Mesothelial cell of epicardium (in vitro differentiated cells): ENCODE measurements at regions not wholly inside any gene's neighbourhood (a gene's known extent, or its start where the extent isn't known, plus 50 kb on each side); places are given as distances from the start of the nearest gene placed in this dataset.
A peak's percentile ranks its signal among the peaks of the same experiment; 100 is the strongest.

Source experiments
- DNase-seq, 2 experiments: peaks; one replicate each; pipeline ENCODE4 v3.0.0; 2021; ENCODE audit warnings: low spot score in 2 of 2; ENCODE audit not compliant: unreplicated experiment in 2 of 2
- H3K27ac Mint-ChIP-seq: 2 replicates; pipeline ENCODE4 v1.8.0; 2021; ENCODE audit warnings: mixed read lengths
- H3K27me3 Mint-ChIP-seq: 2 replicates; pipeline ENCODE4 v1.8.0; 2021; ENCODE audit warnings: low read depth, mixed read lengths
- H3K36me3 Mint-ChIP-seq: 2 replicates; pipeline ENCODE4 v1.8.0; 2021; ENCODE audit warnings: mixed read lengths
- H3K4me1 Mint-ChIP-seq: 2 replicates; pipeline ENCODE4 v1.8.0; 2021; ENCODE audit warnings: mixed read lengths
- H3K4me3 Mint-ChIP-seq: 2 replicates; pipeline ENCODE4 v1.8.0; 2021; ENCODE audit warnings: mild to moderate bottlenecking, moderate library complexity, mixed read lengths
- H3K9me3 Mint-ChIP-seq: 2 replicates; pipeline ENCODE4 v1.8.0; 2021; ENCODE audit warnings: mixed read lengths
- CTCF ChIP-seq: fragments of 200-600 bp; sonication (generic); IDR thresholded peaks from one replicate; pipeline ENCODE4 v1.5.0; 2021; ENCODE audit warnings: antibody characterized with exemption; ENCODE audit not compliant: unreplicated experiment

- Mint-ChIP-seq H3K36me3 (no peaks in the 10 kb centered on the region), H3K9me3 (no peaks in the 10 kb centered on the region), H3K27ac (no peak overlapping the region), H3K4me3 (no peak overlapping the region), H3K27me3 (peaks cover 3% of the 10 kb centered on the region), H3K4me1 (no peaks in the 10 kb centered on the region)
- DNase-seq, result no peak
- no peak for TF ChIP-seq CTCF
Observed at GRCh38 chr16:49003992-49004391, 277.6 kb downstream of the CBLN1 start.

- no peak overlapping the region for H3K4me3 Mint-ChIP-seq
- H3K27ac Mint-ChIP-seq, result no peak overlapping the region
- no peaks in the 10 kb centered on the region for H3K36me3 Mint-ChIP-seq
- H3K9me3 Mint-ChIP-seq, result no peaks in the 10 kb centered on the region
- H3K27me3 Mint-ChIP-seq, result peaks cover 2% of the 10 kb centered on the region
- no peak for TF ChIP-seq CTCF
- H3K4me1 Mint-ChIP-seq, result no peaks in the 10 kb centered on the region
- DNase-seq, result no peak
Observed at GRCh38 chr16:49003022-49003421, 278.6 kb downstream of the CBLN1 start.

- Mint-ChIP-seq H3K27me3 (peaks cover 7% of the 10 kb centered on the region), H3K4me3 (no peak overlapping the region), H3K36me3 (no peaks in the 10 kb centered on the region), H3K27ac (no peak overlapping the region), H3K9me3 (no peaks in the 10 kb centered on the region), H3K4me1 (no peaks in the 10 kb centered on the region)
- peak; percentile 86 for TF ChIP-seq CTCF
- no peak for DNase-seq
Observed at GRCh38 chr16:49000594-49000993, 281.0 kb downstream of the CBLN1 start.

GRCh38 chr16:48999508-48999907, 282.1 kb downstream of the CBLN1 start:
- no peak overlapping the region for H3K27ac Mint-ChIP-seq
- H3K9me3 Mint-ChIP-seq, result no peaks in the 10 kb centered on the region
- H3K36me3 Mint-ChIP-seq, result no peaks in the 10 kb centered on the region
- no peak overlapping the region for H3K4me3 Mint-ChIP-seq
- no peak for DNase-seq
- no peaks in the 10 kb centered on the region for H3K4me1 Mint-ChIP-seq
- TF ChIP-seq CTCF, result no peak
- H3K27me3 Mint-ChIP-seq, result peaks cover 11% of the 10 kb centered on the region

- no peaks in the 10 kb centered on the region for H3K4me1 Mint-ChIP-seq
- no peaks in the 10 kb centered on the region for H3K36me3 Mint-ChIP-seq
- H3K27ac Mint-ChIP-seq, result no peak overlapping the region
- no peak overlapping the region for H3K4me3 Mint-ChIP-seq
- H3K9me3 Mint-ChIP-seq, result no peaks in the 10 kb centered on the region
- no peak for TF ChIP-seq CTCF
- DNase-seq, result no peak
- H3K27me3 Mint-ChIP-seq, result peaks cover 16% of the 10 kb centered on the region
Observed at GRCh38 chr16:48999044-48999443, 282.6 kb downstream of the CBLN1 start.

- H3K4me3 Mint-ChIP-seq, result no peak overlapping the region
- no peaks in the 10 kb centered on the region for H3K9me3 Mint-ChIP-seq
- TF ChIP-seq CTCF, result no peak
- no peak overlapping the region for H3K27ac Mint-ChIP-seq
- H3K4me1 Mint-ChIP-seq, result no peaks in the 10 kb centered on the region
- H3K36me3 Mint-ChIP-seq, result no peaks in the 10 kb centered on the region
- peaks cover 16% of the 10 kb centered on the region for H3K27me3 Mint-ChIP-seq
- no peak for DNase-seq
Observed at GRCh38 chr16:48997946-48998345, 283.7 kb downstream of the CBLN1 start.
